ENCODE measurements at regions not wholly inside any gene's neighbourhood (a gene's known extent, or its start where the extent isn't known, plus 50 kb on each side); places are given as distances from the start of the nearest gene placed in this dataset.

GRCh38 chr6:1522779-1523178 is 86.9 kb upstream of the FOXC1 start:
- TF ChIP-seq YY1 (IDR thresholded peaks at IDR 0.05; ENCODE audit: insufficient read depth, insufficient read length) = no peak
- TF ChIP-seq ZNF274 (IDR thresholded peaks at IDR 0.05; ENCODE audit: low read depth, low read length) = no peak
- no peak for TF ChIP-seq SUZ12 (IDR thresholded peaks at IDR 0.05; ENCODE audit: extremely low read depth, insufficient read depth, insufficient read length)
